Testis (tissue), 2 donors: ENCODE measurements at regions not wholly inside any gene's neighbourhood (a gene's known extent, or its start where the extent isn't known, plus 50 kb on each side); places are given as distances from the start of the nearest gene placed in this dataset.
"Not testable (repeated sequence)": the region's sequence is repeated elsewhere in the genome, so short reads cannot be mapped to it uniquely, and the experiment has no call there.

Experiments used
- CTCF ChIP-seq, 3 experiments: fragments of 450-650 bp in 2 of 3; fragments of 200-600 bp in 1 of 3; sonication (generic) in 1 of 3; IDR thresholded peaks; one replicate each; pipeline ENCODE4 v1.5.1; 2016 to 2019; ENCODE audit warnings: antibody characterized with exemption in 3 of 3, mild to moderate bottlenecking in 2 of 3, moderate library complexity in 1 of 3
- POLR2A ChIP-seq: fragments of 450-650 bp; IDR thresholded peaks from one replicate; pipeline ENCODE4 v1.6.1; 2017; ENCODE audit warnings: antibody characterized with exemption, mild to moderate bottlenecking, moderate library complexity

DNA sequence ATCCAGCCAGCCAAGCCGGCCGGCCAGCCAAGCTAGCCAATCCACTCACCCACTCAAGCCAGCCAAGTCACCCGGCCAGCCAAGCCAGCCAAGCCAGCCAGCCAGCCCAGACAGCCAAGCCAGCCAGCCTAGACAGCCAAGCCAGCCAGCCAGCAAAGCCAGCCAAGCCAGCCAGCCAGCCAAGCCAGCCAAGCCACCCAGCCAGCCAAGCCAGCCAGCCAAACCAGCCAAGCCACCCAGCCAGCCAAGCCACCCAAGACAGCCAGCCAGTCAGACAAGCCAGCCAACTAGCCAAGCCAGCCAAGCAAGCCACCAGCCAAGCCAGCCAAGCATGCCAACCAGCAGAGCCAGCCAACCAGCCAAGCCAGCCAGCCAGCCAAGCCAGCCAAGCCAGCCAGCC, 322.7 kb upstream of the PLGLB2 start:
- TF ChIP-seq POLR2A; CTCF (IDR thresholded peaks at IDR 0.05): not testable (repeated sequence)
